WI38 (cell line): ENCODE measurements at regions not wholly inside any gene's neighbourhood (a gene's known extent, or its start where the extent isn't known, plus 50 kb on each side); places are given as distances from the start of the nearest gene placed in this dataset.

ENCODE experiments used
- H3K4me3 ChIP-seq: 2 replicates; pipeline ENCODE4 v1.5.1; 2011; ENCODE audit warnings: low read depth, mild to moderate bottlenecking, control low read depth, low read length
- CTCF ChIP-seq: IDR thresholded peaks from 2 replicates; pipeline ENCODE4 v1.5.1; 2012; ENCODE audit warnings: low read depth, mild to moderate bottlenecking, control low read depth, low read length

GRCh38 chr1:57627612-57628011, 203.8 kb upstream of the DAB1 start:
- H3K4me3 ChIP-seq = no peak overlapping the region
- no peak for TF ChIP-seq CTCF

- no peak overlapping the region for H3K4me3 ChIP-seq
- no peak for TF ChIP-seq CTCF
Measured at GRCh38 chr1:57623791-57624538, 200.1 kb upstream of the DAB1 start.

- H3K4me3 ChIP-seq = no peak overlapping the region
- TF ChIP-seq CTCF = no peak
Measured at GRCh38 chr1:57623039-57623790, 199.4 kb upstream of the DAB1 start.

- TF ChIP-seq CTCF = no peak
Measured at GRCh38 chr1:57621776-57622175, 197.9 kb upstream of the DAB1 start.

GRCh38 chr1:57620605-57621004, 196.7 kb upstream of the DAB1 start:
- H3K4me3 ChIP-seq = no peak overlapping the region
- TF ChIP-seq CTCF = no peak

More at GRCh38 chr1:57621776-57622175, 197.9 kb upstream of the DAB1 start:
- H3K4me3 ChIP-seq = no peak overlapping the region

- no peak overlapping the region for H3K4me3 ChIP-seq
- no peak for TF ChIP-seq CTCF
Measured at GRCh38 chr1:57616921-57617320, 193.1 kb upstream of the DAB1 start.

- no peak overlapping the region for H3K4me3 ChIP-seq
- TF ChIP-seq CTCF = no peak
Measured at GRCh38 chr1:57615956-57616355, 192.1 kb upstream of the DAB1 start.
